Activated CD4-positive, CD25-positive, alpha-beta regulatory T cell treated with anti-CD3 and anti-CD28 coated beads, Interleukin-2, amount 50 U/mL, for 16 hours (primary cell): ENCODE measurements at regions not wholly inside any gene's neighbourhood (a gene's known extent, or its start where the extent isn't known, plus 50 kb on each side); places are given as distances from the start of the nearest gene placed in this dataset.

ENCODE experiments used
- DNase-seq: peaks from one replicate; pipeline ENCODE4 v3.0.0-alpha.2; 2020; ENCODE audit warnings: low read depth, low spot score

GRCh38 chr10:62738916-62739315, 65.6 kb upstream of the ADO start:
- no peak for DNase-seq

GRCh38 chr10:62740885-62741745, 63.4 kb upstream of the ADO start:
- no peak for DNase-seq

GRCh38 chr10:62741996-62742395, 62.5 kb upstream of the ADO start:
- no peak for DNase-seq

- DNase-seq, result no peak
These were observed 61.9 kb upstream of the ADO start for GRCh38 chr10:62742536-62743061.

GRCh38 chr10:62744136-62744535, 60.4 kb upstream of the ADO start:
- DNase-seq, result no peak

- DNase-seq, result no peak
These were observed 58.9 kb upstream of the ADO start for GRCh38 chr10:62745581-62745980.

GRCh38 chr10:62746951-62747729, 57.4 kb upstream of the ADO start:
- DNase-seq, result no peak

GRCh38 chr10:62748386-62748785, 56.1 kb upstream of the ADO start:
- DNase-seq, result no peak

GRCh38 chr10:62749093-62749683, 55.3 kb upstream of the ADO start:
- no peak for DNase-seq
